ENCODE measurements at regions not wholly inside any gene's neighbourhood (a gene's known extent, or its start where the extent isn't known, plus 50 kb on each side); places are given as distances from the start of the nearest gene placed in this dataset.

DNA sequence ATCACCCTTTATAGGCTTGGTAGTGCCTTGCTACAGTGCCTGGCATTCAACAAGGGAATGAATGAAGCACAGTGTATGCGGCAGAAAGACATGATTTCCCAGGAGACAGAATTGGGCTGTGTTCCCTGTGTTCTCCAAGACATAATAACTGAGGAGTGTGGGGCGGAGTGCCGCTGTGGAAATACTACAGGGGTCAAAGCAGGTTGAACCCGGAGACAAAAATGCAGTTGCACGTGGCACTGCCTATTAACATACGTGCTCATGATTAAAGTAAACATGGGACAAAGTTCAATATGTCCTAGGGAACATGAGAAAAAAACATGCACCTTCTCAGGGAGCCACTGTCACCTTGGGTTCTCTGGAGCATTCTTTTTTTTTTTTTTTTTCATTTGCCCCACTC lies 820.8 kb downstream of the RPA4 start:
- TF ChIP-seq CTCF (IDR thresholded peaks at IDR 0.05) (no peak), POLR2A (IDR thresholded peaks at IDR 0.05) (no peak)
- no peaks in the 10 kb centered on the region for H3K9me3 ChIP-seq
- DNase-seq = no peak
- H3K27ac ChIP-seq = no peak overlapping the region
- H3K4me3 ChIP-seq = no peak overlapping the region
- no peaks in the 10 kb centered on the region for H3K27me3 ChIP-seq
- H3K36me3 ChIP-seq = no peaks in the 10 kb centered on the region
- no peaks in the 10 kb centered on the region for H3K4me1 ChIP-seq
- intact Hi-C loops (cut with DNase I; ENCODE audit: low total_unique reads) = no loop called here

DNA sequence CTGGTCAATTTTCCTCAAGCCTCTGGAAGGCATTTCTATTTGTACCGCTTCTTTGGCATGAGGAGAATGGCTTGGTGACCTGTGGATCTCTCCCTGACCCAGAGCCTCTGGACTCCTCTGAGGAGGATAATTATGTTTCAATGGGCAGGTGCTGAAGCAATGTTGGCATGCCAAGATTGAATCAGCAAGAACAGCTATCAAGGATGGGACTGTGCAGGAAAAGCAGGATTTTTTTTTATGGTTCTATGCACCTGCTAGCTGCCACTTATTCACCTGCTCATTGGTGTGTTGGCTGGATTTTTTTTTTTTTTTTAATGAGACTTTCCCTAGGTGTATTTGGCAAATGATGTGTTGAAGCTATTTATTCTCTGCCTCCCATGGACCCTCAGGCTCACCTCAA lies 821.2 kb downstream of the RPA4 start:
- intact Hi-C loops (cut with DNase I; ENCODE audit: low total_unique reads) = no loop called here
- no peak for DNase-seq
- Histone ChIP-seq H3K36me3 (no peaks in the 10 kb centered on the region), H3K4me1 (no peaks in the 10 kb centered on the region), H3K27me3 (no peaks in the 10 kb centered on the region), H3K9me3 (no peaks in the 10 kb centered on the region), H3K27ac (no peak overlapping the region), H3K4me3 (no peak overlapping the region)
- TF ChIP-seq POLR2A (IDR thresholded peaks at IDR 0.05) (no peak), CTCF (IDR thresholded peaks at IDR 0.05) (no peak)

DNA sequence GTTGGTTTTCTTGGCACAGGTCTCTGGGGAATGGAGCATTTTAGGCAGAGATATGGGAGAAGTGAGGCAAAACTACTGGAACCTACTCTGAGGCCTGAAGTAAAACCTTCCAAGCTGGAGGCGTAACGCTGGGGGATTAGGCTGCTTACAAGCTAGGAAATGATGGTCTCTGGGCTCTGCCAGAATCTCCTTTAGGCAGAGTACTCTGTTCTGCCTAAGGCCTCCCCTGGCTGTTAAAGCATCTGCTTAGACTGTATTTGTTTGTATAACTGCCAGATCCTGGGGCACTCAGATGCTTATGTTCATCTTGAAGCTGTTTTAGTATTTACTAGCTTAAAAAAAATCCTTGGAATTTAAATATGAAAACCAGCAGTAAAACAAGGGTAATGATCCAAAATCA lies 822.2 kb downstream of the RPA4 start:
- no peak for DNase-seq
- H3K27me3 ChIP-seq = no peaks in the 10 kb centered on the region
- intact Hi-C loops (cut with DNase I; ENCODE audit: low total_unique reads) = no loop called here

GRCh38 chrX:97714072-97714471 lies 830.4 kb downstream of the RPA4 start:
- DNase-seq = no peak
- no peaks in the 10 kb centered on the region for H3K36me3 ChIP-seq
- H3K9me3 ChIP-seq = no peaks in the 10 kb centered on the region
- H3K4me3 ChIP-seq = no peak overlapping the region
- H3K4me1 ChIP-seq = no peaks in the 10 kb centered on the region
- H3K27ac ChIP-seq = no peak overlapping the region
- TF ChIP-seq POLR2A (IDR thresholded peaks at IDR 0.05) (no peak), CTCF (IDR thresholded peaks at IDR 0.05) (no peak)
- intact Hi-C loops (cut with DNase I; ENCODE audit: low total_unique reads) = no loop called here
- H3K27me3 ChIP-seq = no peaks in the 10 kb centered on the region

More for the DNA sequence above, 822.2 kb downstream of the RPA4 start:
- no peak overlapping the region for H3K4me3 ChIP-seq
- no peaks in the 10 kb centered on the region for H3K9me3 ChIP-seq
- H3K36me3 ChIP-seq = no peaks in the 10 kb centered on the region
- H3K4me1 ChIP-seq = no peaks in the 10 kb centered on the region
- no peak for TF ChIP-seq POLR2A (IDR thresholded peaks at IDR 0.05)
- no peak for TF ChIP-seq CTCF (IDR thresholded peaks at IDR 0.05)
- no peak overlapping the region for H3K27ac ChIP-seq

DNA sequence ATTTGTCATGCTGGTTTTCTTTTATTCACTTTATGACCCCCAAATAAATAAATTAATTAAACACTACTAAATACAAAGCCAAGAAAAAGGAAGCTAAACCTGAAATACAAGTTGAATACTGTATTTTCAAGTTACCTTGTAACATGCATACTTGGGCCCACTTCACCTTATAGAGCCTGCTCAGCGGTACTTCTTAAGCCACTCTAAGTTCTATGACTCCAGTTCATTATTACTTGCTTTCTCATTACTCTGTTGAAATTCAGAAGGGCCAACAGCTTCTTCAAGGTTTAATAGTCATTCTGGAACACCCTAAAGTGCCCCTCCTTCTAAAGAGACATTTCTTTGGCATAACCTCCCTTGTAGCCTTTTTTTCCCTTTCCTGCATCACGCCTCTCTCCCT lies 844.5 kb downstream of the RPA4 start:
- H3K36me3 ChIP-seq = no peaks in the 10 kb centered on the region
- no peak for TF ChIP-seq CTCF (IDR thresholded peaks at IDR 0.05)
- TF ChIP-seq POLR2A (IDR thresholded peaks at IDR 0.05) = no peak
- DNase-seq = no peak
- no peak overlapping the region for H3K4me3 ChIP-seq
- H3K27ac ChIP-seq = no peak overlapping the region
- H3K27me3 ChIP-seq = peaks cover 0 to 9% of the 10 kb centered on the region in 2 donors
- H3K4me1 ChIP-seq = no peaks in the 10 kb centered on the region
- intact Hi-C loops (cut with DNase I; ENCODE audit: low total_unique reads) = no loop called here
- no peaks in the 10 kb centered on the region for H3K9me3 ChIP-seq
